Right atrium auricular region (tissue), 2 donors: ENCODE measurements at regions not wholly inside any gene's neighbourhood (a gene's known extent, or its start where the extent isn't known, plus 50 kb on each side); places are given as distances from the start of the nearest gene placed in this dataset.

Experiments
- DNase-seq: peaks from one replicate; pipeline ENCODE4 v3.0.0-alpha.2; 2019; ENCODE audit warnings: low spot score
- H3K27ac ChIP-seq, 2 donors: fragments of 200-600 bp; sonication (generic); 1 replicate in 1 of 2; 2 replicates in 1 of 2; pipeline ENCODE4 v1.5.1; 2016 to 2019
- H3K27me3 ChIP-seq, 2 donors: fragments of 200-600 bp; sonication (generic); one replicate each; pipeline versions ENCODE4 v1.5.1 to v1.6.0; 2017 to 2019
- H3K36me3 ChIP-seq: fragments of 200-600 bp; sonication (generic); one replicate; pipeline ENCODE4 v1.5.1; 2016
- H3K4me1 ChIP-seq, 2 donors: fragments of 200-600 bp; sonication (generic); one replicate each; pipeline versions ENCODE4 v1.5.1 to v1.6.0; 2017 to 2019
- H3K4me3 ChIP-seq, 2 donors: fragments of 200-600 bp; sonication (generic); 1 replicate in 1 of 2; 2 replicates in 1 of 2; pipeline ENCODE4 v1.5.1; 2017 to 2019; ENCODE audit warnings: mild to moderate bottlenecking in 1 of 2, moderate library complexity in 1 of 2
- H3K9me3 ChIP-seq, 2 donors: fragments of 200-600 bp; sonication (generic); one replicate each; pipeline ENCODE4 v1.5.1; 2019
- TF ChIP-seq, protein P1 (sequence below), 2 donors: fragments of 200-600 bp; sonication (generic); IDR thresholded peaks; one replicate each; pipeline ENCODE4 v1.5.1; 2019; ENCODE audit warnings: antibody characterized with exemption in 2 of 2

DNA sequence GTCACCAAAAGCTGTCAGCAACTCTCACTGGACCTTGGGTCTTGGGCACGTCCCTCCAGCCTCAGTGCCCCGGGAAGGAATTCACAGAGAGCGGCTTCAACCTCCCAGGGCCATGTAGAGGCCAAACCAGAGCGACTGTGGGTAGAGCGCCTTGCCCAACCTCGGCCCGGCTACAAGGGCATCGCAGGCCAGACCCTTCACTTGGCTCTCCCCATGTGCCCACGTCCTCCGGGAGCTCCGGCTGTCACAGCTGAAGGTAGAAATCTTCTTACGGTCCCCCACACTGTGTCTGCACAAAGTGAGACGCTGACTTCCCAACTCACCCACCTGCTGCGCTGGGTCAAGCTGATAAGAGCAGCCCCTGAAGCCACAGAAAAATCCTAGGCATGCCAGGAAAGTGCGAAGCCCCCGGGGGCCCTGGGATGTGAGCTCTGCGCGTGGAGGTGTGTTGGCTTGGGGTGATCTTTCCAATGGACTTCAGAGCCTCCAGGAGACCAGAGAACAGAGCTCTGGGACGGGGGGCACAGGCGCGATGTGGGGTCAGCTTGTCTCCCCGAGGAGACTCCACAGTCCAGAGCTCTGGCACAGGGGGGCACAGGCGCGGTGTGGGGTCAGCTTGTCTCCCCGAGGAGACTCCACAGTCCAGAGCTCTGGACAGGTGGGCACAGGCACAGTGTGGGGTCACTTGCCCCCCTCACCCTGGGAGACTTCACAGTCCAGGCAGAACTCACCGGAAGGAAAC lies 105.5 kb downstream of the RTP5 start:
- no peak for DNase-seq
- H3K4me3 ChIP-seq = no peak overlapping the region
- H3K27ac ChIP-seq = no peak overlapping the region
- no peaks in the 10 kb centered on the region for H3K36me3 ChIP-seq
- no peaks in the 10 kb centered on the region for H3K9me3 ChIP-seq
- no peaks in the 10 kb centered on the region for H3K27me3 ChIP-seq
- no peaks in the 10 kb centered on the region for H3K4me1 ChIP-seq
- TF ChIP-seq, protein P1, sequence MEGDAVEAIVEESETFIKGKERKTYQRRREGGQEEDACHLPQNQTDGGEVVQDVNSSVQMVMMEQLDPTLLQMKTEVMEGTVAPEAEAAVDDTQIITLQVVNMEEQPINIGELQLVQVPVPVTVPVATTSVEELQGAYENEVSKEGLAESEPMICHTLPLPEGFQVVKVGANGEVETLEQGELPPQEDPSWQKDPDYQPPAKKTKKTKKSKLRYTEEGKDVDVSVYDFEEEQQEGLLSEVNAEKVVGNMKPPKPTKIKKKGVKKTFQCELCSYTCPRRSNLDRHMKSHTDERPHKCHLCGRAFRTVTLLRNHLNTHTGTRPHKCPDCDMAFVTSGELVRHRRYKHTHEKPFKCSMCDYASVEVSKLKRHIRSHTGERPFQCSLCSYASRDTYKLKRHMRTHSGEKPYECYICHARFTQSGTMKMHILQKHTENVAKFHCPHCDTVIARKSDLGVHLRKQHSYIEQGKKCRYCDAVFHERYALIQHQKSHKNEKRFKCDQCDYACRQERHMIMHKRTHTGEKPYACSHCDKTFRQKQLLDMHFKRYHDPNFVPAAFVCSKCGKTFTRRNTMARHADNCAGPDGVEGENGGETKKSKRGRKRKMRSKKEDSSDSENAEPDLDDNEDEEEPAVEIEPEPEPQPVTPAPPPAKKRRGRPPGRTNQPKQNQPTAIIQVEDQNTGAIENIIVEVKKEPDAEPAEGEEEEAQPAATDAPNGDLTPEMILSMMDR (IDR thresholded peaks at IDR 0.05) = no peak

DNA sequence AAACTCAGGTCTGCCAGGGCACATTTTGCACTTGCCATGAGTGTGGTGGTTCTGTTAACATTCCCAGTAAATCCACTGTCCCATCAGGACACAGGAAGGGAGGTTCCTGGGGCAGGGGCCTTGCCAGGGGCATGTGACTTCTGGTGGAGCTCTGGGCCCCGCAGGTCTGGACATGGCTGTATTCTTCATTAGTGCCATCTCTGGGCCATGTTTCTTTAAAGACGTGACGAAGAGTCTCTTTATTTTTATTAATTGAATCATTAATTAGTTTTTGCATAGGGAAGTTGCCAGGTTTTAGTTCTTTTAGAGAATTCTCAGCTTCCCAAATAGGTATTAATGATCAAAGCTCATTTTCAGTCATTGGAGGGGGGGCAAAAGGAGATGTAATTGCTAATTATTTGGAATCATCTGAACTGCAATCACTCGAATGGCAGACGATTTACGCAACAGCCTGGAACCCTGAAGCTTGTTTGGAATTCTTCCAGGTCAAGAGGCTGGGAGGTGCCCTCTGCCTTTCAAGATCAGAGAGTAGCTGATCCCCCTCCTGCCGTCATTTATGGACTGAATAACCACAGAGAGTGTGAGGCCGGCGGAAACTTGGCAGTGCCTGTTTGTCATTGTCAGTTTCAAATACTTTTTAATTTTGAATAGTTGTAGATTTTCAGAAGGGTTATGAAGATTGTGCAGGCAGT lies 106.2 kb downstream of the RTP5 start:
- no peak for DNase-seq
- TF ChIP-seq, protein P1 (IDR thresholded peaks at IDR 0.05) = no peak

DNA sequence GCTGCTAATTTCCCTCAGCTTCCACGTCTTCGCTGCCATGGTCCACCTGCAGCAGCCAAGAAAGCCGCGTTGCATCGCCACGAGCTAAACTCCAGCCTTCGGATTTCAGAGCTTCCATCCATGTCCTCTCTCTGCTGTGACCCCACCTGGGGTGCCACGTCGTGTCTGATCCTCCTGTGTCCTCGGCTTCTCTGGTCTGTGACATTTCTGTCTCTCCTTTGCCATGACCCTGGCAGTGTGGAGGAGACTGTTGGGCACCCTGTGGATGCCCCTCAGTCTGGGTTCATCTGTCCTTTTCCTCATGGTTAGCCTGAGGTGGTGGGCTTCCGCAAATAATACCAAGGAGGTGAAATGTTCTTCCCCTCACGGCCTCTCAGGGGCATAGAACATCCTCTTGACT lies 106.8 kb downstream of the RTP5 start:
- TF ChIP-seq, protein P1 (IDR thresholded peaks at IDR 0.05) = no peak
- no peaks in the 10 kb centered on the region for H3K9me3 ChIP-seq
- H3K27me3 ChIP-seq = no peaks in the 10 kb centered on the region
- no peak for DNase-seq
- H3K4me3 ChIP-seq = no peak overlapping the region
- H3K27ac ChIP-seq = no peak overlapping the region
- H3K36me3 ChIP-seq = no peaks in the 10 kb centered on the region
- H3K4me1 ChIP-seq = no peaks in the 10 kb centered on the region

More for the DNA sequence above, 106.2 kb downstream of the RTP5 start:
- H3K4me1 ChIP-seq = no peaks in the 10 kb centered on the region
- no peak overlapping the region for H3K27ac ChIP-seq
- H3K9me3 ChIP-seq = no peaks in the 10 kb centered on the region
- no peak overlapping the region for H3K4me3 ChIP-seq
- no peaks in the 10 kb centered on the region for H3K27me3 ChIP-seq
- no peaks in the 10 kb centered on the region for H3K36me3 ChIP-seq

DNA sequence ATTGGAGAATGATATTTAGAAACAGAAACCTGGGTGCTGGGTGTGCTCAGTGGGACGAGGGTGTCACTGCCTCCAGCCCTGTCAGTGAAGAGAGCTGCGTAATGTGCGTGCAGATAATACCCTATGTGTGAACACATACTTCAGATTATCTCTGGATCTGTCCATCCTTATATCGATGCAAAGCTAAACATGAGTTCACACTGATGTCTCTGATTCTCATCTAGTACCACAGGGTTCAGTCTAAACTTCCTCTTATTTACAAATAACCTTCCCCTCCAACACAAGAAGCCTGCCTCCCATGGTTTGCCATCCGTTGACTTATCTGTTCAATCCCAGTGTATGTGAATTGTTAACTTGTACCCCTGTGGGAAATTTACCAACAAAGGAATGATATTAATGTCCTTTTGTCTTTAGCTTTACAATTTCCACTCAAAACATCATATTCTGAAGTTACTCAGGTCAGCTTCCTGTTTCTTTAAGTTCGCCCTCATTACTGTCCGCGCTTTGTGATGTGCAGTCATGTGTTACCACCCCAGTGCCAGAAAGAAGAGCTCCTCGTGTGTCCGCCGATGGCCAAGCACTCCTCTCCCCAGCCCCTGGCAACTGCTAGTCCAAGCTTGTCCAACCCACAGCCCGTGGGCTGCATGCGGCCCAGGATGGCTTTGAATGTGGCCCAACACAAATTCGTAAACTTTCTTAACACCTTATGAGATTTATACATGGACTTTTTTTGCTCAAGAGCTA lies 108.2 kb downstream of the RTP5 start:
- DNase-seq = no peak
- no peaks in the 10 kb centered on the region for H3K36me3 ChIP-seq
- no peak overlapping the region for H3K4me3 ChIP-seq
- no peaks in the 10 kb centered on the region for H3K9me3 ChIP-seq
- TF ChIP-seq, protein P1 (IDR thresholded peaks at IDR 0.05) = no peak
- no peak overlapping the region for H3K27ac ChIP-seq
- no peaks in the 10 kb centered on the region for H3K27me3 ChIP-seq
- H3K4me1 ChIP-seq = no peaks in the 10 kb centered on the region

DNA sequence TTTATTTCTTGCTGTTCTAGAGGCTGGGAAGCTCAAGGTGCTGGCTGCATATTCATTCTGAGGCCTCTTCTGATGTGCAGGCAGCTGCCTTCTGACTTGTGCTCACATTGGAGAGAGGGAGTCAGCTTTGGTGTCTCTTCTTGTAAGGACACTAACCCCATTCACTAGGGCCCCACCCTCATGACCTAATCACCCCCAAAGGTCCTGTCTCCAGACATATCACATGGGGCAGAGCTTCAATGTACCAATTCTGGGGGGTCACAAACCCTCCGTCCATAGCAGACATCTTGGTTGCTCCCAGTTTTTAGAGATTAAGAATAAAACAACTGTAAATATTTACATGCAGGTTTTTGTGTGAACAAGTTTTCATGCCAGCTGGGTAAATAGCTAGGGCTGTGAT lies 109.1 kb downstream of the RTP5 start:
- Histone ChIP-seq H3K4me1 (no peaks in the 10 kb centered on the region), H3K27me3 (no peaks in the 10 kb centered on the region), H3K9me3 (no peaks in the 10 kb centered on the region), H3K36me3 (no peaks in the 10 kb centered on the region), H3K27ac (no peak overlapping the region), H3K4me3 (no peak overlapping the region)
- DNase-seq = no peak
- TF ChIP-seq, protein P1 (IDR thresholded peaks at IDR 0.05) = no peak
